Nucleus accumbens (tissue), 56 donors: ENCODE measurements at regions not wholly inside any gene's neighbourhood (a gene's known extent, or its start where the extent isn't known, plus 50 kb on each side); places are given as distances from the start of the nearest gene placed in this dataset.
"Not testable (repeated sequence)": the region's sequence is repeated elsewhere in the genome, so short reads cannot be mapped to it uniquely, and the experiment has no call there.

Source experiments
- DNase-seq, 56 donors: peaks; one replicate each; lab custom pipeline; 2025; lab: John Stamatoyannopoulos, UW

DNA sequence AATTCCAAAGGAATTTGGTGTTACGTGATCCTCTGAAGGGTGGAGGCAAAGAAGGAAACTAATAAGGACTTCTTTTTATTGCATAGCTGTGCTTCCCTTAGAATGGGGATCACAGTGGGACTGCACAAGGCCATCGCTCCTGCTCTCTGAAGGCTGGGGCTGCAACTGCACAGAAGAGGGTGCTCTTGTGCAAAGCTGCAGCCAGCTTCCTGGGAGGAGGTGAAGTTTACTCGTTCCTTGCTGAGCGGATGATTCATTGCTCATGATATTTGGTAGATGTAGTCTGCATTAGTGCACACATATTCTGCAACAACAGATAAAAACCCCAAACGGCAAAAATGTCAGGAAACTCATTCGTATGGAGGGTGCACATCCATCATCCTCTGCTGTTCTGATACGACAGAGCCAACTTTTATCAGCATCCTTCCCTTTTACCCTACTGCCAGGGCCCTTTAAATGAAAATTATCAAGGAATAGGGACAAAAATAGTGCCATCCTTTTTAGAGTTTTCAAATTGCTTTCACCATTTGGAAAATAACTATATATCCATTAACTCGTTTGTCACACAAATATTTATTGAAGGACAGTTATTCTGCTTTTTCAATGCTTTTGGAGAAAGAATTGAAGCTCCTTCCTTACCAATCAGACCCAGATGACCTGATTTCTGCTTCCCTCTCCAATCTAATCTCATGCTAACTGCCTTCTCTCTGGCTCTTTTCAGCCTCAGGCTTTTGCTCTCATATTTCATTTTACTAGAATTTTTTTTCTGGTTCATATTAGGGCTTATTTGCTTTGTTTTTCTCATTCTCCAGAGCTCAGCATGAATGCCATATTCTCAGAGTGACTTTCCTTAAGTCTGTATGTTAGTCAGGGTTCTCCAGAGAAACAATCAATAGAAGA, 263.6 kb downstream of the DUSP10 start:
- peak in 49 of 56 donors; percentile 1 to 75 (median 39) for DNase-seq

GRCh38 chr1:221487781-221488524, 253.9 kb downstream of the DUSP10 start:
- no peak for DNase-seq

DNA sequence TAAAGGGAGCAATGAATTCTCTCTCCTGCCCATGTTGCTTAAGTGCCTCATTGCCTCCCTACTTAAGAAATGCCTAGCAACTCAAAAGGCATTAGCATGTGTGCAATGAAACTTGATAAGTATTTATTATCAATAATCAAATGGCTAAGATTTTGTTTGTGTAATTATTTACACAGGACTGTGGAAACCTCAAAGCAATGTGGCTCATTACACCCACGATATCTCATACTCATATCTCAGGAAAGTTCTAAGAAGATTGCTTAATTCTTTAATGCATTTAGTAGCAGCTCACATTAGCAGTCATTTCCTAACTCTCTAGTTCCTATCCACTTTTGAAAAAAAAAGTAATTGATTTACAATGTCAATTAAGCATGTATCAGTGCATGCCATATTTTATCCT, 253.3 kb downstream of the DUSP10 start:
- no peak for DNase-seq

- no peak for DNase-seq
Measured at GRCh38 chr1:221494670-221495069, 247.2 kb downstream of the DUSP10 start.

DNA sequence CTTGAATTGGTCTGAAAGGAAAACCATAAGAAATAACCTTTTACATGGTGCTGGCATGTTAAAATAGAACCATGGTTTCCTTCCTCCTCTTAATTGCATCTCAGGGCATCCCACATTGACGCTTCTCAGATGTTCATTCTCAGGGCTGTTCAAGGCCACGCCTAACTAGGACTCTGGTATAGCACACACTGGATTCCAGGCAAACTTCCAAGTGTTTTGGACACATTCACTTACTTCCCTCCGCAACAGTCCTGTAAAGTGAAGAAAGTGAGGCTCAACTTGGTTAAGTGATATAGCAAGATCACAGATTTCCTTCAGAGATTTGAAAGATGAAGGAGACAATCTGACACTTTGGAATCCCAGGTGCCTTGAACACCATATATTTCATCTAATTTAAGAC, 244.8 kb downstream of the DUSP10 start:
- DNase-seq: no peak

DNA sequence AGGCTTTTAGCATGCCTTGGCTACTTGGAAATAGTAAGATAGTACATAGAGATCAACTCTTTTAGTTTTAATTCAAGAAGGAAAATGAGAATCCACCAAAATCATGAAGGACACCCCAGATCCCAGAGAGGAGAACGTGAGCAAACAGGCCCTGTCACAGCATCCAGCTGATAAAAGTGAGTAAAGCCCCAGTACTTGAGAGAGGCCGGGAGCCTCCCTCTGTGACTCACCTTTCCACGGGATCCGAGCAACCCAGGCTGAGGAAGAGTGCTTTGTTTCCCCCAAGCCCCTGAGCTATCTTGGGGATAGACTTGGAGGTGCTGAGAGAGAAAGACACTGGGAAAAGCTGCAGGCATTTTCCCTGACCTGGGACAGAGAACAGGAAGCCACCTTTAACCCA, 238.6 kb downstream of the DUSP10 start:
- no peak for DNase-seq

DNA sequence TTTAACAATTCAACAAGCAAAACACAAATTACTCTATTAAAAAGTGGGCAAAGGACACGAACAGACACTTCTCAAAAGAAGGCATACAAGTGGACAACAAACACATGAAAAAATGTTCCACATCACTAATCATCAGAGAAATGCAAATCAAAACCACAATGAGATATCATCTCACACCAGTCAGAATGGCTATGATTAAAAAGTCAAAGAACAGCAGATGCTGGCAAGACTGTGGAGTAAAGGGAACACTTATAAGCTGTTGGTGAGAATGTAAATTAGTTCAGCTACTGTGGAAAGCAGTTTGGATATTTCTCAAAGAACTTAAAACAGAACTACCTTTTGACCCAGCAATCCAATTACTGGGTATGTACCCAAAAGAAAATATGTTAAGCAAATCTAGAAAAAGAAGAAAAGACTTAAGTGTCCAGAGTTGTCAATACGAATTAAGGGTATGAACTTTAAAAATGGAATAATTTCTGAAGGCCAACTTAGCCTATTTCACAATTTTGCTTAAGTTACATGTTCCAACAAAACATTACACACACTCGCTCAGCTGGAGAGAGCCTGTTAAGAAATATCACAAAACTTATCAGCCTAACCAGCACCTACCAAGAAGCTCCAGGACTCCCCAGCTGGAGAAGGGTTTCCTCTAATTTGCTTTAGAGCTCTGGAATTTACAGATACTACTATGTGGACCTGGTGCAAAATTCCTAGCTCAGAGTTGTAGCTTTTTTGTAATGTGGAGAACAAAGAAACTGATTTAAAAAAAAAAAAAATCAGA, 232.1 kb downstream of the DUSP10 start:
- DNase-seq: no peak

- DNase-seq: no peak
Measured at GRCh38 chr1:221510793-221511503, 230.9 kb downstream of the DUSP10 start.

- DNase-seq: no peak
Measured at GRCh38 chr1:221511797-221512196, 230.1 kb downstream of the DUSP10 start.

DNA sequence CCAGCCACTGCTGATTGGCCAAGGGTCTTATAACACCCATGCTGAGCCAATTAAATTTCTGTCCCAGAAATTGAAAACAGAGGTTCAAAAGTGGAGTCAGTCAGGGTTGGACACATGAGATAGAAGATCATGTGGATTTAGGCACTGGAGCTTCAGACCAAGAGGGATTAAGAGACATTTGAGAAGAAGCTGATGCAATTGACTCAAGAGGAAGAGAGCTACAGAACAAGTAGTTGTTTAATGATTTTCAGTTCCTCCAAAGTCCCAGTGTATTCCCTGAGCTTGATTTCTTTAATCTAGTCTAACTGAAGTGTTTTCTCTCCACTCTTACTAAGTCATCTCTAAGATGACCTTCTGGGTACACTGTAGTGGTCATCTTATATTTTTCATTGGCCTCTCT, 227.1 kb downstream of the DUSP10 start:
- DNase-seq: no peak

DNA sequence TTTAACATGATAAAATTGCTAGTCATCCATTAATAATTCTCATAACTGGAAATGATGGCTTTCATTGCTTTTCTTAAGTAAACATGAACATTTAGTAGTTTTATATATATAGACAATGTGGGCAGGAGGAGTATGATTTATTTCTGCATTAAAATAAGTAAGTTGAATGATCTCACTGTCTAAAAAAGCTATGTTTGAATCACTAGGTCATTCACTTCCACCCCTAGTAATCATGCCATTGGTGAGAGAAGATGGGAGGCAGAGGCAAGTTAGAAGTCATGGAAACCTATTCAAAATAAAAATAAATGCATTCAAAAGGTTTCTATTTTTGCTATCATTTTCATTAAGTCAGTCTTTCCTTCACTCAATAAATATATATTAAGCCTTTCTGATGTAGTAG, 226.4 kb downstream of the DUSP10 start:
- DNase-seq: no peak

DNA sequence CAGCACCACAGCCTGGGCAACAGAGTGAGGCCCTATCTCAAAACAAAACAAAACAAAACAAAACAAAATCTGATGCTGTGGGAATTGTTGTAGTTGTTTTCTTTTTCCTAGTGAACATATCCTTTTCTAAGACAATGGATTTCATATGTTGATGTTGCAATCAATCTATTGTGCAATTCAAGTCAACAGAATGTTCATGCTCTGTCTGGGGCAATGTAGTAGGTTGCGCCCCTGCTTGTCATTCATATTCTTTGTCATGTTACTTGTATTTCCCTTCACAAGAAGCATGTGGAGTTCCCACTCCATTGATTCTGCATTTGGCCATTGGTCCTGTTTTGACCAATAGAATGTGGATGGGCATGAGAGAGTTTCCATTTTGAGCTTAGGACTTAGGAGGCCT, 223.9 kb downstream of the DUSP10 start:
- DNase-seq: no peak

DNA sequence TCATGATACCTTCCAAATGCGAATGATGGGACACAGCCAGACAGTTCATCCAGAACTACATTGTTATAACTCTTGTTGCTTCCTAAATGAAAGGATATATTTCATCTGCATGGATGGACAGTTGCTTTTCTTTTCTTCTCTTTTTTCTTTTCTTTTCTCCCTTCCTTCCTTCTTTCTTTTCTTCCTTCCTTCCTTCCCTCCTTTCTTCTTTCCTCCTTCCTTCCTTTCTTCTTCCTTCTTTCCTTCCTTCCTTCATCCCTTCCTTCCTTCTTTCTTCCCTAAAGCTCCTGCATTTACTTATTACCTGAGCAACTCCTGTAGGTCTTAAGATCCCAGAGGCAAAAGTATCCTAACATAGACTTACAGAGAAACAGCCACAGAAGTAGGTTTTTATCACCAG, 221.6 kb downstream of the DUSP10 start:
- DNase-seq: no peak

- no peak for DNase-seq
Measured at GRCh38 chr1:221521686-221522085, 220.2 kb downstream of the DUSP10 start.

- DNase-seq: no peak
Measured at GRCh38 chr1:221522529-221522940, 219.4 kb downstream of the DUSP10 start.

DNA sequence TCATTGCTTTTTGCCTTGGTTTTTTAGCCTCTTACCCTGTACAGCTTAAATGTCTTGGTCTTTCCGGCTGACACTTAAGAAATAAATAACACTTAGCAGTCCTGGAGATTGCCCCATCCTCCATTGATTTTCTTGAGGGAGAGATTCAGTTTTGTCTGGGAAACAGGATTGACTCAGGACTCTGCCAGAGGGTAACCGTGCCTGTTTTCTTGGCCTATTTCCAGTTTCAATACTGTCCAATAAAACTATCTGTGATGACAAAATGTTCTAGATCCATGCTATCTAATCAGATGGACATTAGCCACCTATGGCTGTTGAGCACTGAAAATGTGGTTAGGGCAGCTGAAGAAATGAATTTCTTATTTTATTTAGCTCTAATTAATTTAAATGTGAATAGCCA, 216.1 kb downstream of the DUSP10 start:
- no peak for DNase-seq

DNA sequence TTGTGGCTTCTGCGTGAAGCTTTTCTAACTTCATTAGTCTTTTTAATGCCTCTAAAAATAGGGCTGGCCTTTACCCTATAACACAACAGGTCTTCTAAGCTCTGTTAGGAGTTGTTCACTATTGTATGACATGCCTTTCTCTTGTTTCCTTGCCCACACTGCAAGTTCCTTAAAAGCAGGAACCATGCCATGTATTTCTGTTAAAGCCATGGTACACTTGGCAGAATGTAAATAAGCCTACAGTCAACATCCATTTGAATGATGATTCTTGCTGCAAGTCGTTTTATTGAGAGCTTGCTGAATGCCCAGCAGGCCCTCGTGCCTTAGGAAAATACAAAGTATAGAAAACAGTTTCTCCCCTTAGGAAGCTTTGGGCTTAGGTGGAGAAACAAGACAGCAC, 214.6 kb downstream of the DUSP10 start:
- no peak for DNase-seq

- DNase-seq: no peak
Measured at GRCh38 chr1:221527886-221528624, 213.8 kb downstream of the DUSP10 start.

- not testable (repeated sequence) for DNase-seq
Measured at GRCh38 chr1:221530159-221530558, 211.7 kb downstream of the DUSP10 start.

GRCh38 chr1:221530791-221531190, 211.1 kb downstream of the DUSP10 start:
- no peak for DNase-seq
